ENCODE measurements at regions not wholly inside any gene's neighbourhood (a gene's known extent, or its start where the extent isn't known, plus 50 kb on each side); places are given as distances from the start of the nearest gene placed in this dataset.

DNA sequence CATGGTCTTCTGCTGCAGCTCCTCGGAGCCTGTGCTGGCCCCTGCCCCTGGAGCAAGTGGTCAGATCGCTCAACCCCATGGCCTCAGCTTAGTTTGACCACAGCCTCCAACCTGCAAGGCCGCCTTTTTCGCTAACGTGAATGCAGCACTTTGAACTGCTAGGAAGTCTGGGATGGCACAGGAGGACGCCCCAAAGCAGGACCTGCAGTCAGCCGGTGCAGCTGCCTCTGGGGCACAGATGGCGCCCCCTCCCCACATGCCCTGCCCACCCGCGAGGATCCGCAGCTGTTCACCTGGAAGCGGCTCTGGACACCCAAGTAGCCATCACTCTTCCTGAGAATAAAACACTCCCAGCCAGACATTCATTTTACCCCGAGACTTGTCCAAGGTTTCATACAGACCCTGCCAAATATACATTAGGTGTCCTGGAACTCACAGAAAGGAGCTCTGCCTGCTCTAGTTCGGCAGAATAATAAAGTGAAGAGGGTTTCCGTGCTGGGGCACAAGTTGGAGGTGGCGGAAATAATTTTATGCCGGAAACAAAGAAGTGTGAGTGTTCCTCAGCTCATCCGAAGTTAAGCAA is 510.1 kb downstream of the EIPR1 start:
- no peak for DNase-seq

- peak; percentile 20 for DNase-seq
Measured at GRCh38 chr2:2866459-2866858, 511.2 kb downstream of the EIPR1 start.

DNA sequence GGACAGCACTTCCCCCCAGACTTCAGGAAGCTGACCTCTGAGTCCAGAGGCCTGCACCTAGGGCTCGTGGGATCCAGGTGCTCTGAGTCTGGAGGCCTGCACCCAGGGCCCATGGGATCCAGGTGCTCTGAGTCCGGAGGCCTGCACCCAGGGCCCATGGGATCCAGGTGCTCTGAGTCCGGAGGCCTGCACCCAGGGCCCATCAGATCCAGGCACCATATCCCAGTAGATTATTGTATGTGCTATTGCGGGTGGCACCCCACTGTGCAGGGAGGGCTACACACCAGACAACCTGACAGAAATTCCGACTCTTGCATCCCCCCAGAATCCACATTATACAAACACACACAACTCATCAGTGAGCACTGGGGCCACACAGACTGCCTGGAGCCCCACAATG is 515.2 kb downstream of the EIPR1 start:
- DNase-seq = no peak

- DNase-seq = no peak
Measured at GRCh38 chr2:2861666-2862240, 515.9 kb downstream of the EIPR1 start.

- no peak for DNase-seq
Measured at GRCh38 chr2:2860589-2861300, 516.9 kb downstream of the EIPR1 start.

DNA sequence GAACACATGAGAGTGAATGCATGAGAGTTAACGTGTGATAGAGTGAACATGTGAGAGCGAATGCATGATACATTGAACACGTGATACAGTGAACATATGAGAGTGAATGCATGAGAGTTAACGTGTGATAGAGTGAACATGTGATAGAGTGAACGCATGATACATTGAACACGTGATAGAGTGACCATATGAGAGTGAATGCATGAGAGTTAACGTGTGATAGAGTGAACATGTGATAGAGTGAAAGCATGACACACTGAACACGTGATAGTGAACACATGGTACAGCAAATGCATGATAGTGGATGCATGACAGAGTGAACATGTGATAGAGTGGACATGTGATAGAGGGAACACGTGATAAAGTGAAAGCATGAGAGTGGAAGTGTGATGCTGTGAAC is 517.9 kb downstream of the EIPR1 start:
- no peak for DNase-seq

DNA sequence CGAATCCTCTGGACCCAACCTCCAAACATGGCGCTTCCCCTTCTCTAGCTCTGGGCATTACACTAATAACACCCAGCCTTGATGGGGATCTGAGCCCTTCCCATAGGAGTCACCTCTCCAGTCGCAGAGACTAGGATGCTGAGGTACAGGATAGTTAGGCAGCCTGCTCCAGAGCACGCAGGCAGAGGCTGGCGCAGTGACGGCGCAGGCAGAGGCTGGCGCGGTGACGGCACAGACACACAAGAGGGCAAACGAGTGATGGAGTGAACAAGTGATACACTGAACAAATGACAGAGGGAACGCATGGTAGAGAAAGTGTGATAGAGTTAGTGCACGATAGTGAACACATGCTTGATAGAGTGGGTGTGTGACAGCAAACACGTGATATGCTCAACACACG is 518.5 kb downstream of the EIPR1 start:
- no peak for DNase-seq

DNA sequence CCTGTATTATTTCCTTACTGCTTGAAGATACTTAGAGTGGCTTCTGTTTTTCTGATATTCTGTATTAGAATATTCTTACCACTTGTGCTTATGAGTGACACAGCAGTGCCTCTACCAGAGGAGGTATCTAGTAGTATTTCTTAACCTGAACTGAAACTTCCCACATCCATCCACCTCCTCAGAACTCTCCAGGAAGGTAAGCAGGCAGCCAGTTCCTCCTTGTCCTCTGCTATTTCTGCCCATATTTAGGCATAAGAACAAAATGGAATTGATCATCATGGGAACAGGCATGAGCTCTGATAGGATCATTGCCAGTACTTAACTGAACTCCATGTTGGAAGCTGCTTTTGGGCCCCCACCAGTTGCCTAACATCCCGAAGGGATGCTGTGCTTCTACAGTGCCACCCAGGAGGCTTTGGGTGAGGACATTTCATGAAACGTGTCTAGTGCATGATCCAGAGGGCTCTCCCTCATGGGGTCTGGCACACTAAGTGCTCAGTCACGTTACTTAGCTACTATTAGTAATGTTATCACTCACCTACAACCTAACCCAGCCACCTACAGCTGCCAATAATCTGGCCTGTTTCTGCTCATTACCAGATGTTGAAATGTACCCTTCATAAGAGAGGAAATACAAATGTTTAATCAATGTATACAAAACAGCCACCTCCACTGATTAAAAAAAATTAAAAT is 520.7 kb downstream of the EIPR1 start:
- no peak for DNase-seq

GRCh38 chr2:2855297-2855696 is 522.3 kb downstream of the EIPR1 start:
- DNase-seq = no peak

- no peak for DNase-seq
Measured at GRCh38 chr2:2853346-2853745, 522.3 kb upstream of the MYT1L start.

- DNase-seq = no peak
Measured at GRCh38 chr2:2851806-2852777, 521.0 kb upstream of the MYT1L start.

DNA sequence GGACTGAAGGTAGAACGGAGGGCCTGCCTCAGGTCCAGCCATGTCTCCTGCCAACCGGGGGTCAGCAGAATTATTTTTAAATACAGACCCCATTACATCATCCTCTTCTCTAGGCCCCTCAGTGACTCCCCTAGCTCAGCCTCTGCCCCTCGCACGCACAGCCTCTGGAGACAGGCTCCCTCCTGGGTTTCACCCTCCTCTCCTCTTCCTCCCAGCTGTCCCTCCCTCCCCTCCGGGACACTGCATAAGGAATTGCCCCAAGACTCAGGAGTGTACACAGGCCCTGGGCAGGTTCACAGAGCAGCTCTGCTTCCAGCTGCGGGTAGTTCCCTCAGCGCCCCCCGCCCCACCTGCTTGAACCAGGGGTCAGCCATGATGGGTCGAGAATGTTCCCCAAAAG is 520.2 kb upstream of the MYT1L start:
- DNase-seq = no peak

DNA sequence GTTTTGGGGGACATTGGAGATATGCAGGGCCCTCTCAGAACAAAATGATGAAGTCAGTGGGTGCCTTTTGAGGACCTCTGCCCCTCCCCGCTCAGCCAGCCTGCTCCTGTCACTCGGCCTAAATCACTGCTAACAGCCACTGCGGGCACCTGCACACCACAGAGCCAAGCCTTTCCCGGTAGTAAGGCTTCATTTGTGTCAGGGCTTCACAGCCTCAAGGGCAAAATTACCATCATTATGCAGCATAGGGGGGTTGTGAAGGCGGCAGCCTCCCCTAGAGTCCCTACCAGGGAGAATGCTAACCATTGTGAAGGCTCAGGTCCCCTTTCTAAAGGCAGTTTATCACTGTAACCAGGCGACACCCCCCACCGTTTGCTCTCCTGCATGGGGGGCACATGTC is 519.8 kb upstream of the MYT1L start:
- no peak for DNase-seq

DNA sequence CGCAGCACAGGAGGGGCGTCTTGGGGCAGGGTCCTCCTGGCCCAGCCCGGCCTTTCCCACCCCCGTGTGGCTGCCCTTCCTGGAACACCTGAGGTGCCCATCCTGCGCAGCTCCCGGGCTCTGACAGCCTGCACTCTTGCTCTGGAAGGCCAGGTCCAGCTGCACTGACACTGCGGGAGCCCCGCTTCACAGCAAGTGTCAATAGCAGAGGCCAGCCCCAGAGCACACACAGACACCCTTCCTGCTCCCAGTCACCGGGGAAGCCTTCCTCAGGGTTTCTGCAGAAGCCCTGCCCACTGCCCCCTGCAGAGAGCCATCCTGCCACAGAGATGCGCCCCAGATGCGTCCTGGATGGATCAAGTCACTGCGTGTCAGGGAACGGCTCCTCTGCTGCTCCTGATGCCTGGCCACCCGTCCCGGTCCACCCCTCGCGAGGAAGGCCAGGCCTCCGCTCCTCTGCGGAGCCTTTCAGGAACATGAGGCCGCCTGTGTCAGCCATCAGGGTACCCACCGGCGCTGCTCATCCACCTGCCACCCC is 519.2 kb upstream of the MYT1L start:
- DNase-seq = peak; percentile 58

DNA sequence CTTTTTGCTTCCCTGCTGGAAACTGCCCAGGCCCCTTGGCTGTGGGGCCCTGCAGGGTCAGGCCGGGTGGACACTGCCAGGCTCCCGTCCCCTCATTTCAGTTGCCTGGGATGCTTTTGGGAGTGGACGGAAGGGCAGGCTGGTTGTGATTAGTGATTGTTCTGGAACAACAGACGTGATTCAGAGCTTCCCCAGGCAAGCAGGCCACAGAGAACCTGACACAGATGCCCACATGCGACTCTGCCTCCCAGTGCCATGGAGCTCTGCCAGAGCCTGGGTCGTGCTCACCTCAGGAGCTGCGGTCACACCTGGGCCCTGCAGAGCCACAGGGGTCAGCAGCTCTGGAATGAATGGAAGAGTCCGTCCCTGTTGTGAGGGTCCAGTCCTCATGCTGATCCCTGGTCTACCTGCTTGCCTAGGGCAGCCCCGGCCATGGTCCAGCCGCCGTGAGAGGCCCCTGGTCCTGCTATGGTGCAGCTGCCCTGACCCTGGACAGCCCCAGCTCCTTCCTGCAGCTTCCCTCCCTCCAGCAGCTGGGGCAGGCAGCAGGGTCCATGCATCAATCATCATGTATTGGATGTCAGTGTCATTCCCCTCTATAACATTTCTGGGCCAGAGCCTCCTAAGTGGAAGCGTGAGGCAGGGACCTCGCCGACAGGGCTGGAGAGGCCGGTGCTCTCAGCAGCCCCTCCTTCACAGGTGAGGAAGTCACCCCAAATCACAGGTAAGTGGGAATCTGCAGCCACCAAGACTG is 518.6 kb upstream of the MYT1L start:
- no peak for DNase-seq

DNA sequence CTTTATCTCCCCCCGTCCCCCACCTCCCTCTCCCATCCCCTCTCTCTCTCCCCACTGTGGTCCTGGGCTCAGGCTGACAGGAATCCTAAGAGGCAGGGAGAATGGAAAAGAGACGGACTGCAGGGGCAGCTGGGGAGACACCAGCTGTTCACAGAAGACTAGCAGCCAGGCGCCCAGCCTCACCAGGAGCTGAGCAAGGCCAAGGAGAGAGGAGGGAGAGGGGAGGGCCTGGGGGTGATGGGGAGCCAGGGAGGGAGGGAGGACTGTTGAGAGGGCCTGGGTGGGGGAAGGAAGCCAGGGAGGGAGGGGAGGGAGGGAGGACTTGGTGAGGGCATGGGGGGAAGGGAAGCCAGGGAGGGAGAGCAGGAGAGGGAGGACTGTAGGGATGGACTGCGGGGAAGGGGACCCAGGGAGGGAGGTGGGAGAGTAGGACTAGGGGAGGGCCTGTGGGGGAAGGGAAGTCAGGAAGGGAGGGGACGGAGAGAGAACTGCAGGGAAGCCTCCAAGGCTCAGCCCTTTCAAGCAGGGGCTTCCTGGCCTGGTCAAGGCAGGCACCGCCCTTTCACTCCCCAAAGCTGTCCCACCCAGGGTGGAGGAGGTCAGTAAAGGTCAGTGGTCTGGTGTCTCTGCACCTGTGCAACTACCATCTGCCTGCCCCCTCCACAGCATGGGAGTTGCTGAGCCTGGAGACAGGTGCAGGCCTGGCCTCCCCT is 517.7 kb upstream of the MYT1L start:
- DNase-seq = peak; percentile 69

GRCh38 chr2:2848198-2848597 is 517.1 kb upstream of the MYT1L start:
- DNase-seq = peak; percentile 53

DNA sequence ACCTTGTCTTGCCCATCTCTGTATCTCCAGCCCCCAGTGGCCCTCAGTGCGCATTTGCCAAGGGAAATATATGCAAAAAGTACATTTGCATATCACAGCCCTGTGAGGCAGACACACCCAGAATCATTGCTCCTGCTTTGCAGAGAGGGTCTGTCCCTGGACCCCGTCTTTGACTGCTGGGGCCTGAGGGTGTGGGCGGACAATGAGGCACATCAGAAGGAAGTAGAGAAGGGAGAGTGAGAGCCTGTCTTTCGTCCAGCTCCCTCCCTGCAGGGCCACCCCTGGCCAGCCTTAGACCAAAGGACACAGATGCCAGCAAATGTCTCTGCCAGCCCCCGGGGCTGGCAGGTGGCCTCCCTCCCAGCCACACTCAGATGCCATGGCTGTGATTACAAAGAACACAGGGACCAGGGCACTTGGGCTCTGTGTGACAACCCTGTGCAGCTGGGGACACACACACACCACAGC is 516.2 kb upstream of the MYT1L start:
- DNase-seq = peak; percentile 63

DNA sequence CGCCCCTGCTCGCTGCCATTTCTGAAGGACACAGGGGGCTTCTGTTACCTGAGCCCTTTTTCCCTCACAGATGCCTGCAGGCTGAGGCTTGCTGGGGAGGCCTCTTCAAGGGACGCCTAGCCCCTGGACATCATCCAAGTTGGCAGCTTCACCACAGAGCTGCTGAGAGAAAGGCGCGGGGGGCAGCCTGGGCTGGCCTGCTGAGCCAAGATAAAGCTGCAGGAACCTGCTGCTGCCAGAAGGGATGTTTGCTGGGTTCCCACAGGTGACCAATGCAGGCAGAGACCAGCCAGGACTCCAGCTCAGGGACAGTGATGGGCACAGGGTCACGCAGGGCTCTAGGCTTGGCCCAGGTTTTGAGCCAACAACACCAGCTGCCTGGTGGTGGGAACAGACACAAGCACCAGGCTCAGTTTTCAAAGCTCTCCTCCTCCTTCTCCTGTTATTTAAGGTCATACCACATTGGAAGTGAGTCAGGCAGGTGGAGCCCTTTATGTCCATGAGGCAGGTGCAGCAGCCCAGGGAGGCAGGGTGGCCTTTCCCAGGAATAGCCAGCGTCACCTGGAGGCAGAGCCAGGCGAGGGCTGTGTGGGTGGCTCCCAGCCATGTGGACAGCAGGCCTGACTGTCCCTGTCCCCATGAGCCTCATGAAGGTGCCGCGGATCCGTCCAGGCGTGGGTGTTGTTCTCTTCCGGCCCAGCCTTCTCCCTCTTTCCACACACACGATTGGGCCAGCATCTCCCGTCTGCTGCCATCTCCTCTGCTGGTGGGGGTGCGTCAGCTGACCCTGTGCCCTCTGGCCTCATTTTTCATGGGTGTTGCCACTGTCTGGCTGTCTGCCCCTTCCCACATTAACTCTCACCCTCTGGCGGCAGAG is 515.5 kb upstream of the MYT1L start:
- no peak for DNase-seq

DNA sequence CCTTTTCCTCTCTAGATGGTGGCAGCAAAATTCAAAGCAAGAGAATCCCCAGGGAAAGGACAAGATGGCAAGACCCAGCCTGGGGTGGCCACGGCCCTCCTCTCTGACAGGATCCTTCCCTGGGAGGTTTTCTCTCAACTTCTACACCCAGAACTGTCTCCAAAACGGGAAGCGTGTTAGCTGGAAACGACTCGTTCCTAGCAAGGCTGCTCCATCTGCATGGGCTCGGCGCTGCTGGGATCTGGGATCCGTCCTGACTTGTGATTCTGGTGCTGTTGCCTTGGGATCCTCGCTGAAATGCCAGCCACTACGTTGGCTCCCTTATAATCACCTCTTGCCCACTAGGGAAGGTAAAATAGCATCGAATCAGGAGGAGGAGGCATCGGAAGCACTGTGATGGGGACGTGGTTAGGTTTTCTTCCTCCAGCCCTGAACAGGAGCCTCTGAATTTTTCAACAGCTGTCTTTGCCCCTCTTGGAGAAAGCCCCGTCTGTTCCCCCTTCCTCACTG is 514.8 kb upstream of the MYT1L start:
- DNase-seq = no peak

Measured in retina (tissue), 1 donor.